Ectodermal cell (in vitro differentiated cells): ENCODE measurements at regions not wholly inside any gene's neighbourhood (a gene's known extent, or its start where the extent isn't known, plus 50 kb on each side); places are given as distances from the start of the nearest gene placed in this dataset.

Source experiments
- H3K27ac ChIP-seq: 2 replicates; pipeline ENCODE4 v1.7.0; 2013; ENCODE audit warnings: mild to moderate bottlenecking, low read depth, low read length; ENCODE audit not compliant: insufficient read depth, poor library complexity, severe bottlenecking
- H3K27me3 ChIP-seq: 2 replicates; pipeline ENCODE4 v1.7.0; 2013; ENCODE audit warnings: mild to moderate bottlenecking, low read length; ENCODE audit not compliant: insufficient read depth, control insufficient read depth, poor library complexity, severe bottlenecking
- H3K36me3 ChIP-seq: one replicate; pipeline ENCODE4 v1.7.0; 2013; ENCODE audit warnings: low read length; ENCODE audit not compliant: control insufficient read depth, insufficient read depth
- H3K4me1 ChIP-seq: one replicate; pipeline ENCODE4 v1.7.0; 2013; ENCODE audit warnings: low read length; ENCODE audit not compliant: control insufficient read depth, insufficient read depth
- H3K4me3 ChIP-seq: 2 replicates; pipeline ENCODE4 v1.7.0; 2013; ENCODE audit warnings: low read depth, low read length, control low read depth; ENCODE audit not compliant: insufficient read depth
- H3K9me3 ChIP-seq: 2 replicates; pipeline ENCODE4 v1.7.0; 2013; ENCODE audit warnings: mild to moderate bottlenecking, low read length, moderate library complexity; ENCODE audit not compliant: control insufficient read depth
- WGBS, 2 experiments: methylation state at CpG; one replicate each; pipeline ENCODE4 v1.1.7; 2013; ENCODE audit warnings: missing lambda C conversion rate in 2 of 2; 5-methylcytosine and 5-hydroxymethylcytosine counted together

GRCh38 chr3:83956431-83956830 is 1002.4 kb upstream of the CADM2 start:
- Histone ChIP-seq H3K4me1 (no peaks in the 10 kb centered on the region), H3K27ac (no peak overlapping the region), H3K36me3 (no peaks in the 10 kb centered on the region), H3K4me3 (no peak overlapping the region), H3K27me3 (no peaks in the 10 kb centered on the region), H3K9me3 (no peaks in the 10 kb centered on the region)
- 93 to 96% methylated on average over 3 of the region's 3 CpGs for WGBS, 2 experiments

GRCh38 chr3:83968356-83968755 is 990.4 kb upstream of the CADM2 start:
- Histone ChIP-seq H3K27ac (no peak overlapping the region), H3K36me3 (no peaks in the 10 kb centered on the region), H3K4me3 (no peak overlapping the region), H3K4me1 (no peaks in the 10 kb centered on the region), H3K27me3 (no peaks in the 10 kb centered on the region), H3K9me3 (no peaks in the 10 kb centered on the region)
- WGBS, 2 experiments: 92 to 93% methylated on average over 7 of the region's 7 CpGs

- Histone ChIP-seq H3K27ac (no peak overlapping the region), H3K27me3 (no peaks in the 10 kb centered on the region), H3K4me1 (no peaks in the 10 kb centered on the region), H3K9me3 (no peaks in the 10 kb centered on the region), H3K4me3 (no peak overlapping the region), H3K36me3 (no peaks in the 10 kb centered on the region)
- 82 to 97% methylated on average over 1 of the region's 1 CpG for WGBS, 2 experiments
Observed at GRCh38 chr3:83971666-83972065, 987.1 kb upstream of the CADM2 start.

- H3K27me3 ChIP-seq: no peaks in the 10 kb centered on the region
- H3K4me1 ChIP-seq: no peaks in the 10 kb centered on the region
- WGBS, 2 experiments: 79 to 95% methylated on average over 1 of the region's 1 CpG
- H3K4me3 ChIP-seq: no peak overlapping the region
- H3K36me3 ChIP-seq: no peaks in the 10 kb centered on the region
- H3K27ac ChIP-seq: no peak overlapping the region
- no peaks in the 10 kb centered on the region for H3K9me3 ChIP-seq
Observed at GRCh38 chr3:84008623-84009022, 950.2 kb upstream of the CADM2 start.

- no peaks in the 10 kb centered on the region for H3K4me1 ChIP-seq
Observed at GRCh38 chr3:84023842-84024241, 934.9 kb upstream of the CADM2 start.

GRCh38 chr3:84039099-84039498 is 919.7 kb upstream of the CADM2 start:
- Histone ChIP-seq H3K4me1 (no peaks in the 10 kb centered on the region), H3K9me3 (no peaks in the 10 kb centered on the region), H3K27ac (no peak overlapping the region), H3K36me3 (no peaks in the 10 kb centered on the region), H3K4me3 (no peak overlapping the region), H3K27me3 (no peaks in the 10 kb centered on the region)
- WGBS, 2 experiments: 75 to 85% methylated on average over 3 of the region's 3 CpGs

More at GRCh38 chr3:84023842-84024241, 934.9 kb upstream of the CADM2 start:
- no peak overlapping the region for H3K27ac ChIP-seq
- no peaks in the 10 kb centered on the region for H3K27me3 ChIP-seq
- no peak overlapping the region for H3K4me3 ChIP-seq
- 96% methylated on average over 3 of the region's 4 CpGs for WGBS, 2 experiments
- no peaks in the 10 kb centered on the region for H3K9me3 ChIP-seq
- no peaks in the 10 kb centered on the region for H3K36me3 ChIP-seq

- Histone ChIP-seq H3K9me3 (no peaks in the 10 kb centered on the region), H3K27me3 (no peaks in the 10 kb centered on the region), H3K4me3 (no peak overlapping the region), H3K36me3 (no peaks in the 10 kb centered on the region), H3K27ac (no peak overlapping the region), H3K4me1 (no peaks in the 10 kb centered on the region)
- WGBS, 2 experiments: 94 to 100% methylated on average over 3 of the region's 3 CpGs
Observed at GRCh38 chr3:84042399-84043106, 916.2 kb upstream of the CADM2 start.

GRCh38 chr3:84066915-84067314 is 891.9 kb upstream of the CADM2 start:
- H3K27me3 ChIP-seq: no peaks in the 10 kb centered on the region
- H3K27ac ChIP-seq: no peak overlapping the region
- WGBS, 2 experiments: 80 to 83% methylated on average over 1 of the region's 1 CpG
- peaks cover 3% of the 10 kb centered on the region for H3K9me3 ChIP-seq
- no peaks in the 10 kb centered on the region for H3K4me1 ChIP-seq
- no peak overlapping the region for H3K4me3 ChIP-seq
- H3K36me3 ChIP-seq: no peaks in the 10 kb centered on the region

GRCh38 chr3:84073664-84074063 is 885.1 kb upstream of the CADM2 start:
- WGBS, 2 experiments: 63 to 67% methylated on average over 4 of the region's 4 CpGs
- H3K4me1 ChIP-seq: no peaks in the 10 kb centered on the region
- H3K9me3 ChIP-seq: no peaks in the 10 kb centered on the region
- no peak overlapping the region for H3K4me3 ChIP-seq
- H3K27me3 ChIP-seq: no peaks in the 10 kb centered on the region
- no peaks in the 10 kb centered on the region for H3K36me3 ChIP-seq
- H3K27ac ChIP-seq: no peak overlapping the region

GRCh38 chr3:84074767-84075166 is 884.0 kb upstream of the CADM2 start:
- H3K4me3 ChIP-seq: no peak overlapping the region
- no peaks in the 10 kb centered on the region for H3K4me1 ChIP-seq
- H3K27me3 ChIP-seq: no peaks in the 10 kb centered on the region
- 93 to 100% methylated on average over 2 of the region's 2 CpGs for WGBS, 2 experiments
- H3K27ac ChIP-seq: no peak overlapping the region
- H3K9me3 ChIP-seq: no peaks in the 10 kb centered on the region
- no peaks in the 10 kb centered on the region for H3K36me3 ChIP-seq

- Histone ChIP-seq H3K36me3 (no peaks in the 10 kb centered on the region), H3K27ac (no peak overlapping the region), H3K9me3 (no peaks in the 10 kb centered on the region), H3K27me3 (no peaks in the 10 kb centered on the region), H3K4me3 (no peak overlapping the region), H3K4me1 (no peaks in the 10 kb centered on the region)
- 89 to 92% methylated on average over 2 to 3 of the region's 3 CpGs for WGBS, 2 experiments
Observed at GRCh38 chr3:84077479-84077878, 881.3 kb upstream of the CADM2 start.
